GM12873 (cell line): ENCODE measurements at regions not wholly inside any gene's neighbourhood (a gene's known extent, or its start where the extent isn't known, plus 50 kb on each side); places are given as distances from the start of the nearest gene placed in this dataset.

Experiments
- CTCF ChIP-seq: IDR thresholded peaks from 2 replicates; pipeline ENCODE4 v1.5.1; 2012; ENCODE audit warnings: low read depth, mild to moderate bottlenecking, moderate library complexity, low read length, control low read depth; ENCODE audit not compliant: insufficient read depth; ENCODE audit errors: missing control alignments

- TF ChIP-seq CTCF, result no peak
Measured at GRCh38 chr1:5580926-5581325, 411.3 kb downstream of the NPHP4 start.

- TF ChIP-seq CTCF, result no peak
Measured at GRCh38 chr1:5579966-5580365, 412.3 kb downstream of the NPHP4 start.

GRCh38 chr1:5578690-5579089 lies 413.5 kb downstream of the NPHP4 start:
- no peak for TF ChIP-seq CTCF

GRCh38 chr1:5577255-5578040 lies 414.8 kb downstream of the NPHP4 start:
- TF ChIP-seq CTCF, result no peak

- no peak for TF ChIP-seq CTCF
Measured at GRCh38 chr1:5576673-5577065, 415.6 kb downstream of the NPHP4 start.

GRCh38 chr1:5576011-5576672 lies 416.1 kb downstream of the NPHP4 start:
- no peak for TF ChIP-seq CTCF

GRCh38 chr1:5575396-5575940 lies 416.8 kb downstream of the NPHP4 start:
- TF ChIP-seq CTCF, result no peak
